KBM-7 (cell line): ENCODE measurements at regions not wholly inside any gene's neighbourhood (a gene's known extent, or its start where the extent isn't known, plus 50 kb on each side); places are given as distances from the start of the nearest gene placed in this dataset.
A peak's percentile ranks its signal among the peaks of the same experiment; 100 is the strongest.

Experiments
- DNase-seq: peaks from one replicate; pipeline ENCODE4 v3.0.0-alpha.2; 2015
- in situ Hi-C: fragments of 300-500 bp; cut with MboI; formaldehyde crosslinking; loops from 2 replicates; pipeline ENCODE4 v1.14.3; 2020; ENCODE audit warnings: low sequenced_read_pairs, low pct_unique_long_range_greater_than_20kb, mixed read lengths

DNA sequence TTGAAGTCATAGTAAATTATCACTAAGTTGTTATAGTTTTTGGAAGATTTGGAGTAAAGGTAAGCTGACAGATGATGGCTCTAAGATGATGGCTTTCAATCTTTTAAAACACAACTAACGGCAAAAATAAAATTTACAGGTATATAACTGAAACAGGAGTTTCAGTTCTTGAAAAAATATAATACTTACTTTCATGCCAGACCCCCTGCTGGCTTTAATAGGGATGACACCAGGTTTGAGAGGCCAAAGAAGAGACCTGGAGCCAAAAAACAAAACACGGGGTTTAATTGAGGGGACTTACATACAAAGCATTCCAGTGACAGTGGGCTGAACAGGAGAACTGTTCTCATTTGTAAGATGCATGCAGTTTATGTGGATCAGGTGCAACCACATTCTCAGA is 301.7 kb upstream of the PCSK5 start:
- peak; percentile 0 for DNase-seq
- in situ Hi-C loops, result no loop called here

DNA sequence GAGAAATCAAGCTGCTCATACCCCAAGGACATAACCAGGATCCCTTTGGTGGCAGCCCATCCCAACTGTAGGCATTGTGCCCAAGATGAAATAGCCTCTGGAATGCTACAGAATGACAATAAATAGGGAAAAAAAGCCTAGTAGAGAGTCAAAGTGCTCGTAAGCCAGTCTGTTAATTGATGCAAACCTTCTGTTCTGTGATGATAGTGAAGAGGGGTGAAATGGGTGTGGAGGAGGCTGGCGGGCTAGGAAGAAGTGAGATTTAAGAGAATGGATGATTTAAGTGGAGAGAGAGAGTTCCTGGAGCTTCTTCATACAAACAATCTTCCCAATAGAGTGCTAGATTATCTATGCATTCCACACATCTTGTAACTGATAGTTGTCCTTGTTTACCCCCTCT is 301.0 kb upstream of the PCSK5 start:
- DNase-seq, result no peak
- in situ Hi-C loops, result no loop called here

DNA sequence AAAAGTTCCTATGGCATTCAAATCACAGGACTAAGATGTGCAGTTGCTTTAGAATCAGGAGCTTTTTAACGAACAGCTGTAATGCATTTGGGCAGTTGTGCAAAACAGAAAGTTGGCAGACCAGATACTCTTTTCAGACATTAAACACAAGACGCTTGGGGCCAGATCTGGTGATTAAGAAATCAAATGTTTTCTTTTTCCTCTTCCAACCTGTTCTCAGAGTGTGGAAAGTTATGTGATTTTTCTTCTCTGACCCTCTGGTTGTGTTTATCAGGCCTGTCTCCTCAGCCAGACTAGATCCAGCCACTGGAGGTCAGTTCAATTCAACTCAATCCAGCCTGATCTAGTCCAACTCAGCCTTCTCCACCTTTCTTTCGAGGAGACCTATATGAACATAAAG is 298.5 kb upstream of the PCSK5 start:
- in situ Hi-C loops, result no loop called here
- DNase-seq, result no peak

DNA sequence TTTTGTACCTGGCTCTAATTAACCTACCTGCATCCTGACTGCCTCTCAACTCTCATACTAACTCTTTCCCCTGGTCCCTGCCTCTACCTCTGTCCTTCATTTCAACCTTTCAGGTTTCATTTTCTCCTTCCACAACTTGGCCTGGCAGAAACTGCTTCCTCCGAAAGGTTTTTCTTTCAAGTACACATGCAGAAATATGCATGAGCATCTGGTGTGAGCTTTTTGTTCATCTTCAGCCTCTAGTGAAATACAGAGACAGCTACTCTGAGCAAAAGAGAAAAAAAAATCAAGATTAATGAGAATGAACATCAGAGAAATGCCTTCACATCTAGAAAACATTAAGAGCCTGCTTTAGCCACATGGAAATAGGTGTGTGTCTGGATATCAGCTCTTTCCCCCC is 297.9 kb upstream of the PCSK5 start:
- no peak for DNase-seq
- in situ Hi-C loops, result no loop called here

DNA sequence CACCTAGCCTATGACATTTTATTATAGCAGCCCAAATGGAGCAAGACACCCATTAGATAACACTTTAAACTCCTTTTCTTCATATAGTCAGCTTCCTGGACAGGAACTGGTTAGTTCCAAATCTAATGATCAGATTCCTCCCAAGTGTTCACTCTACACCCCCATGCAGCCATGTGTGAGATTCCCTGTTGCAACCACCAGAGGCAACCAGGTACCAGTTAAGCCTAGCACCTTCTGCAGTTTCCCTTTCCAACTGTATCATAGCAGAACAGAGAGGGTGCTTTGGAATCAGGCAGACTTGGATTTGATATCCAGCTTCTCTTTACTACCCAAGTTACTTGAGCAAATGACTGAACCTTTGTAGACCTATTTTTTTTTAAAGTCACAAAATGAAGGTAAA is 296.6 kb upstream of the PCSK5 start:
- DNase-seq, result no peak
- in situ Hi-C loops, result no loop called here

DNA sequence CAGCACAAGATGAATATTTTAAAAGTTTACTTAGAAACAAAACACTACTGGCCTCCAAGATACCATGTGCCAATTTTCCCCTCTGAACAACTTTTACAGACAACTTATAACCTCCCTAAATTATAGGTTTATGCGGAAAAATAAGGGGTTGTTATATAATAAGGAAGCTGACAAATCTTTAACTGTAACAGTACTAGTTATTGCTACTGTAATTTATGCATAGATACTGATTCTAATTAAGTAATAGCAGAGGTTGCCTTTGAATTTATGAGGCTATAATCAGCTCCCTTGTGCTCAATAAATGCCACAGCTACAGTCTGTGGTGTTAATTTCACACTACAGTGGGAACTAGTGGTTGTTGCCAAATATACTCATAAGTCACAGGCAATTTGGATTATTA is 291.3 kb upstream of the PCSK5 start:
- in situ Hi-C loops, result no loop called here
- no peak for DNase-seq

- peak; percentile 1 for DNase-seq
These were observed 289.2 kb upstream of the PCSK5 start for GRCh38 chr9:75601280-75601679.

GRCh38 chr9:75602060-75602459 is 288.4 kb upstream of the PCSK5 start:
- in situ Hi-C loops, result no loop called here
- DNase-seq, result no peak

More at GRCh38 chr9:75601280-75601679, 289.2 kb upstream of the PCSK5 start:
- in situ Hi-C loops, result no loop called here

DNA sequence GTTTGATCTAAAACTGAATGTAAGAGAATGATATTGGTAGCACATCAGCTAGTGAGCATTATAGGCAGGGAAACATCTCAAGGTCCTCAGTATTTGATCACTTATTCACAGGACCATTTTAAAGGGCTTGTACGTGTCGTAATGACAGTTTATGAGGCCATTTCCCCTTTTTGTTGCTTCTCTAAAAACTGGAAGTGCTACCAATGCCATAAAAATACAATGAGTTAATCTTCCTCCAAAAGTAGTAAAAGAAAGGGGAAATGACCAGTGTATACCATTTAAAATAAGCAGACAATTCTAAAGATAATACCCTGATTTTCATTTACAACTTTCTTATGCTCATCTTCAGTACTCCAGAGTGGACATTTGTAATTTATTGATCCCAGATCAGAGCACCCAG is 285.8 kb upstream of the PCSK5 start:
- DNase-seq, result peak; percentile 61
- in situ Hi-C loops, result no loop called here

DNA sequence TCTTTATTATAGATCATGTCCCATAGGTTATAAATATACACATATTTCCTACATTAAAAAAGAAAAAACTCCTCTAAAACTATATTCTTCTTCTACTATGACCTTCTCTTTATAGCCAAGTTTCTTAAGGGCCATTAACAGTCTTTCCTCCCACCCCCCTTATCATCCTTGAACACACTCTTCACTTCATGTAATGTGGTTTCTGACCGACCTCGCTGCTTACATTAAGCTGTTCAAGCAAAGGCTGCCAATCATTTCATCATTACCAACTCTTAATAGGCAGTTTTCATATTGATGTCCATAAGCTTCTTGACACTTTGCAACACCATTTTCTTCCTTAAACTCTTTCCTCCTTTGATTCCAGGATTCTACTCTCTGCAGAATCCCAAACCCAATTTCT is 283.0 kb upstream of the PCSK5 start:
- DNase-seq, result peak; percentile 11

DNA sequence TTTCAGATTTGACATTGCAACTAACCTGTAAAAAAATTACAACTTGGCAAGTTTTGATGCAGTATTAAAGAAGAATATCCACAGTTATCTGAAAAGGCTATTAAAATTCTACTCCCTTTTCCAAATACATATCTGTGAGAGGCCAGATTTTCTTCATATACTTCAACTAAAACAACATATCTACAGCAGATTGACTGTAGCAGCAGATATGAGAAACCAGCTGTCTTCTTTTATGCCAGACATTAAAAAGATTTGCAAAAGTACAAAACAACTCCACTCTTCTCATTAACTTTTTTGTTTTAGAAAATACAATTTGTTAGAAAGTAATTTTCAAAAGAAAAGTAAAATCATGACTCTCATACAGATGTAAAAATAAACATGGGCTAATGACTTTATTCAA is 281.1 kb upstream of the PCSK5 start:
- DNase-seq, result no peak
- in situ Hi-C loops, result no loop called here

More for the DNA sequence above, 283.0 kb upstream of the PCSK5 start:
- in situ Hi-C loops, result no loop called here

DNA sequence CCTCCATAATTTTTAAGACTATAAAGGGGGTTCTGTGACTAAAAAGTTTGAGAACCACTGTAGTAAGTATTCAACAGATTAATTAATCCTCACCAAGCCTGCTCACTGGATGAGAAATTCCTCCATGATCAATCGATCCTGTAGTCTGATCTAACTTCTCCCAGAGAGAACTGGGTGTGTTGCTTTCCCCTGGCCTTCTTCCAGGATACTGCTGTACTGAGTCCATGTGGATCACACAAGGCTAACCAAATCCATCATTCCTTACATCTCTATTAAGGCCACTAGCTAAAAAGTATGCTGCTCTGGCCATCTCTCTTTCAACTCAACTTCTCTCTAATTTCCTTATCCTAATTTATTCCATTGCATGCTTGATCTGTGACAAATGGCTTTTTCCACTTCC is 280.2 kb upstream of the PCSK5 start:
- in situ Hi-C loops, result no loop called here
- no peak for DNase-seq

DNA sequence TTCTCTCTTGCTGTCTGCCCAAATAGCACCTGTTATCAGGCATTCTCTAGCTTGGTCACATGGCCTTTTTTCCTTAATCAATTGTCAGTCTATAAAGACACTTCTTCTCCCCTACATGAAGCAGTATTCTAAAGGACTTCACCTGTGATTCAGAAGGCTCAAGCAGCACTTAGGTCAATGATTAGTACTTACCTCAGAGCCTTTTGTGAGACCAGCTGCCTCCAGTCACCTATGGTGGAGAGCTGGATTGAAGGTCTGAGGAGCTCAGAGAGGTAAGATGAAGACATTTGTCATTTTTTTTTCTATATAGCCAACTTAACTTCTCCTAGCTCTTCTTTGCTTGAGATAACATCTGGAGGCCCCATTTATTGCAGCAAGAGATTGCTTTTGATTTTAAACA is 278.3 kb upstream of the PCSK5 start:
- in situ Hi-C loops, result no loop called here
- no peak for DNase-seq

GRCh38 chr9:75612754-75613153 is 277.7 kb upstream of the PCSK5 start:
- in situ Hi-C loops, result no loop called here
- no peak for DNase-seq

DNA sequence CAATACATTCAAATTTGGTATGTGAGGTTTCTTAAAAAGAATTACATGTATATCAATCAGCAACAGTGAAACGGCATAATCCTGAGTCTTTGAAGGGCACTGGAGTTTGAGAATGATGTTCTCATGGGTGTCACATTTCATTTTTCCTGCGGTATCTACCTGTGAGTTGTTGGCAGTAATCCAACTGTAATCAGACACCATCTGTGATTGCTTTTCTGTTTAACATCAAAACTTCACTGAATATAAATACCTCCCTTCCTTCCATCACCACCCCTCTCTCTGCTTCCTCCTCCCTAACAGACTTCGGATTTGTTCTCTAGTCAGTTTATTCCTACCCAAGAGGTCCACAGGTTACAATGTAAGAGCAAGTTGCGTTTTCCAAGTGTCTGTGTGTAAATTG is 275.2 kb upstream of the PCSK5 start:
- in situ Hi-C loops, result no loop called here
- DNase-seq, result no peak

GRCh38 chr9:75616052-75616451 is 274.4 kb upstream of the PCSK5 start:
- DNase-seq, result no peak
- in situ Hi-C loops, result no loop called here

- no peak for DNase-seq
- in situ Hi-C loops, result no loop called here
These were observed 273.5 kb upstream of the PCSK5 start for GRCh38 chr9:75616841-75617566.

DNA sequence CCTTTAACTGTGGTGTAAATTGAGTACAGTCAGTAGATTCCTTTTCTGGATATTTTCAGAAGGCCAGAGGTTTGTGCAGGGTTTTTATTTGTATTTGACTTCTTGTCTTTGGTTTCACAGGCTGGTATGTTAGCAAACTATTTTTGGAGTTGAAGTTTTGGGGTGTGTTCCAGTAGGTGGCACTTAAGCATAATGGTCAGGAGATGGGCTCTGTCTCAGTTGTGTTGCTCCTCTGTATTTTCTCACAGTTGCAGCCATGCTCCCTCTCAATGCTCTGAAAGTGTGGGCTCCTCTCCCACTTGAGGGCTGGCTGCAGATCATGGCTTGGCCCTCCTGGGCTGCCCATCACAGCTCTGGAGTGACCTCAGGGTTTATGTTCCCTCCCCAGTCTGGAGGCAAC is 267.0 kb upstream of the PCSK5 start:
- in situ Hi-C loops, result no loop called here
- DNase-seq, result no peak

- in situ Hi-C loops, result no loop called here
- no peak for DNase-seq
These were observed 265.5 kb upstream of the PCSK5 start for GRCh38 chr9:75624998-75625397.

- no peak for DNase-seq
- in situ Hi-C loops, result no loop called here
These were observed 263.6 kb upstream of the PCSK5 start for GRCh38 chr9:75626860-75627259.

DNA sequence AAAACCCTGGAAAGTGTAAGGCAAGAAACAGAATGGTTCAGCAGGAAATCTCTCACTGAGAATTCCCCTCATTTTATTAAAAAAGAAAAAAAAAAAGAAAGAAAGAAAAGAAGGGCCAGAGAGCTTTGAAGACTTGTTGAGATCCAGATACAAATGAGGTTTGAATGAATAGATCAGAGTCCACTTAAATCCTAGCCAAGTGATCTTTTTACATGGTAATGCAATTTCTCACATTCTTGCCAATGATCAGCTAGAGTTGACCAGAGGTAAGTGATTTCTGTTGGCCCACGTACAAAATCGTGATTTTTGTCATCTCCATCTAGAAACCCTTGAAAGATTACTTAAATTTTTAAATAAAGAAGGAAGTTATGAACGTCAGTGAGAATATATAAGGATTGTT is 261.5 kb upstream of the PCSK5 start:
- DNase-seq, result no peak
- in situ Hi-C loops, result no loop called here
